HCT116 (cell line): ENCODE measurements at regions not wholly inside any gene's neighbourhood (a gene's known extent, or its start where the extent isn't known, plus 50 kb on each side); places are given as distances from the start of the nearest gene placed in this dataset.
"Not testable (repeated sequence)": the region's sequence is repeated elsewhere in the genome, so short reads cannot be mapped to it uniquely, and the experiment has no call there.

Source experiments
- CTCF ChIP-seq, 3 experiments: fragments of 200-600 bp in 1 of 3; sonication (generic) in 1 of 3; IDR thresholded peaks in 2 of 3; conservative IDR thresholded peaks in 1 of 3; 2 replicates each; pipeline ENCODE4 v1.5.1; 2012 to 2017; ENCODE audit warnings: low read depth in 2 of 3, low read length in 2 of 3, antibody characterized with exemption in 1 of 3, borderline replicate concordance in 1 of 3, control low read depth in 1 of 3, mild to moderate bottlenecking in 1 of 3, mixed read lengths in 1 of 3, mixed run types in 1 of 3, moderate library complexity in 1 of 3; ENCODE audit not compliant: insufficient read depth in 1 of 3
- EGR1 ChIP-seq: IDR thresholded peaks from 2 replicates; pipeline ENCODE4 v1.6.1; 2012; ENCODE audit warnings: low read depth
- ELF1 ChIP-seq: IDR thresholded peaks from 2 replicates; pipeline ENCODE4 v1.6.1; 2012; ENCODE audit warnings: low read depth, borderline replicate concordance
- EZH2 ChIP-seq: fragments of 200-600 bp; sonication (generic); IDR thresholded peaks from 2 replicates; pipeline ENCODE4 v1.6.1; 2017; ENCODE audit warnings: antibody characterized with exemption, mixed run types
- EZH2phosphoT487 ChIP-seq: fragments of 200-600 bp; IDR thresholded peaks from 2 replicates; pipeline ENCODE4 v1.6.1; 2018; ENCODE audit warnings: antibody characterized with exemption, borderline replicate concordance
- JUND ChIP-seq: IDR thresholded peaks from 2 replicates; pipeline ENCODE4 v1.6.1; 2012
- POLR2A ChIP-seq: IDR thresholded peaks from 2 replicates; pipeline ENCODE4 v1.7.0; 2011; ENCODE audit warnings: borderline replicate concordance; ENCODE audit not compliant: insufficient read depth, insufficient read length; ENCODE audit errors: extremely low read depth
- ZFX ChIP-seq: fragments of 450-650 bp; IDR thresholded peaks from 2 replicates; pipeline ENCODE4 v1.6.1; 2017
- ZNF274 ChIP-seq: fragments of 200-500 bp; sonication (Bioruptor generic); IDR thresholded peaks from 2 replicates; pipeline ENCODE4 v1.6.1; 2014; ENCODE audit warnings: mild to moderate bottlenecking, low read depth, low read length, inconsistent platforms
- TF ChIP-seq, protein P1 (sequence below): IDR thresholded peaks from 2 replicates; pipeline ENCODE4 v1.6.1; 2011; ENCODE audit warnings: mild to moderate bottlenecking, low read length, moderate library complexity; ENCODE audit not compliant: insufficient replicate concordance; ENCODE audit errors: extremely low read depth

DNA sequence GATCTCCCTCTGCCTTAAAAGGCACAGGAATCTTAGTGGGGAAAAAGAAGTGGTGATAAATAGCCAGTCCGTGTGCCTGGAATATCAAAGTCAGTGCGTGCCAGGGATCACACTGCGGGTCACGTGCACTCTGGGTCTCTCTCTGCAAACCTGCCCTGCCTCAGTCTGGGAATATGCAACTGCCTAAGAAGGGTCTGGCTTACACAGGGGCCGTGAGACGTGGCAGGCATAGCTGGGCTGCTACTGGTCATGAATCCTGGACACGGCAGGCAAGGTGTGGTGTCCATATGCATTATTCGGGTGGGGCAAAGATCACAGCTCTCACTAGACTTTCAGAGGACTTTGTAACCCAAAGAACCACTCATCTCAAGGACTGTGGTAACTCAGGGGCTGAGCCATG lies 2704.4 kb upstream of the TPTE start:
- TF ChIP-seq CTCF (IDR thresholded peaks at IDR 0.05 in 2 of 3, conservative IDR thresholded peaks at IDR 0.05 in 1 of 3; ENCODE audit: borderline replicate concordance in 1 of 3, insufficient read depth in 1 of 3, low read depth in 2 of 3, low read length in 2 of 3); EZH2; EZH2phosphoT487; ELF1; JUND; POLR2A; ZNF274; EGR1; ZFX: not testable (repeated sequence)
- TF ChIP-seq, protein P1, sequence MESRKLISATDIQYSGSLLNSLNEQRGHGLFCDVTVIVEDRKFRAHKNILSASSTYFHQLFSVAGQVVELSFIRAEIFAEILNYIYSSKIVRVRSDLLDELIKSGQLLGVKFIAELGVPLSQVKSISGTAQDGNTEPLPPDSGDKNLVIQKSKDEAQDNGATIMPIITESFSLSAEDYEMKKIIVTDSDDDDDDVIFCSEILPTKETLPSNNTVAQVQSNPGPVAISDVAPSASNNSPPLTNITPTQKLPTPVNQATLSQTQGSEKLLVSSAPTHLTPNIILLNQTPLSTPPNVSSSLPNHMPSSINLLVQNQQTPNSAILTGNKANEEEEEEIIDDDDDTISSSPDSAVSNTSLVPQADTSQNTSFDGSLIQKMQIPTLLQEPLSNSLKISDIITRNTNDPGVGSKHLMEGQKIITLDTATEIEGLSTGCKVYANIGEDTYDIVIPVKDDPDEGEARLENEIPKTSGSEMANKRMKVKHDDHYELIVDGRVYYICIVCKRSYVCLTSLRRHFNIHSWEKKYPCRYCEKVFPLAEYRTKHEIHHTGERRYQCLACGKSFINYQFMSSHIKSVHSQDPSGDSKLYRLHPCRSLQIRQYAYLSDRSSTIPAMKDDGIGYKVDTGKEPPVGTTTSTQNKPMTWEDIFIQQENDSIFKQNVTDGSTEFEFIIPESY, result not testable (repeated sequence)
